HG03135 (cell line): ENCODE measurements at regions not wholly inside any gene's neighbourhood (a gene's known extent, or its start where the extent isn't known, plus 50 kb on each side); places are given as distances from the start of the nearest gene placed in this dataset.
A peak's percentile ranks its signal among the peaks of the same experiment; 100 is the strongest.
"Not testable (repeated sequence)": the region's sequence is repeated elsewhere in the genome, so short reads cannot be mapped to it uniquely, and the experiment has no call there.

Experiments
- ATAC-seq: cut with Tn5 transposase; IDR thresholded peaks from one replicate; pipeline ENCODE4 v1.9.1; 2021; ENCODE audit warnings: mild to moderate bottlenecking, moderate library complexity; ENCODE audit not compliant: unreplicated experiment

DNA sequence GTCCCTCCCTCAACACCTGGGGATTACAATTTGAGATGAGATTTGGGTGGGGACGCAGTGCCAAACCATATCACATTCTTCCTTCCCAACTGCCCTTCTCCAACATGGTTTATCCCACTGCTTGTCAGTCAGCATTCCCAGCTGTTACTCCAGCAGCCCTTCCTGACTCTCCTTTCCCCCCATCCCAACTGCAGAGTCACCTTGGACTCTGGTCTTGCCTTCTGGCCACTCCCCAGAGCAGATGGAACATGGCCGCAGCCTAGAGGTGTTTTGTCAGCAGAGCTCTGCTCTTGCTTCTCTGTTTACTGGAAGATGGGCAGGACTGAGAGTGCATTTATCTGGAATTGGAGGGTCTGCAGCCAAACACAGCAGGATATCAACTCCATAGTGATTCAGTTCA is 51.2 kb upstream of the MEX3C start:
- no peak for ATAC-seq

- ATAC-seq = no peak
Observed at GRCh38 chr18:51250006-51250405, 52.5 kb upstream of the MEX3C start.

- no peak for ATAC-seq
Observed at GRCh38 chr18:51250458-51251024, 53.1 kb upstream of the MEX3C start.

GRCh38 chr18:51251625-51252024 is 54.1 kb upstream of the MEX3C start:
- peak; percentile 98 for ATAC-seq

GRCh38 chr18:51253476-51253875 is 56.0 kb upstream of the MEX3C start:
- ATAC-seq = no peak

GRCh38 chr18:51255693-51256092 is 58.2 kb upstream of the MEX3C start:
- ATAC-seq = no peak

- no peak for ATAC-seq
Observed at GRCh38 chr18:51257150-51257549, 59.7 kb upstream of the MEX3C start.

DNA sequence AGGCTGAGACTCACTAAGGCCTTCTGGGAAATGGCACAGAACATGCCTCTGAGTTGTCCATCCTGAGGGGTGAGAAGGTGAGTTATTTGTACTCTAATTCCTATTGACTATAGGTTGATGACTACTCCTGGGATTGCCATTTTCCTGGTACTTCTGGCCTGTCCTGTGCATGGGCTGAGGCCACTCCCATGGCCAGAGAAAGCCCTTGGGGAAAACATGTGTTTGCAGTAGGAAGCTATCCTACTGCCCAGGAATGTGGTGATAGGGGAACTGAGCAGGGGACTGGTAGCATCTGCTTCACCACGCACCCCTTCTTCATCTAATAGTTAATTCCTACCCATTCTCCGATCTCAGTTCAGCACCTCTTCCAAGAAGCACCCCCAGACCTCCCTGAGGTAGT is 62.6 kb upstream of the MEX3C start:
- ATAC-seq = no peak

GRCh38 chr18:51266077-51266476 is 68.6 kb upstream of the MEX3C start:
- ATAC-seq = not testable (repeated sequence)

GRCh38 chr18:51266773-51267172 is 69.3 kb upstream of the MEX3C start:
- ATAC-seq = no peak

DNA sequence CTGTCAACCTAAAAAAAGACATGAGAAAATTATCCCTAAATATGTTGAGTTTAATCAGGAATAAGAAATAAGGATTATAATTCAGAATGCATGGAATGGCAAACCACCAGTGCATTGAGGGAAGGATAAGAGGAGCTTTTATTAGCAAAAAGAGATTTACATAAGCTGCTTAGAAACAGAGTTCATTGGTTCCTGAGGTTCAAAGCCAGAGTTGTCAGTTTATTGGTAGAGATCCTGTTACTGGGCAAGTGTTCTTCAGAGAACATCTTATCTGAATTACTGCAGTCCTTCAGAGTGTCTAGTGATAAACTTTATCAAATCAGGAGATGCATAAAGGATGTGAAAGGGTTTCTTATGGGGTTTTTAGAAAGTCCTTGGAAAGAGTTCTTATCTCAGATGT is 76.0 kb upstream of the MEX3C start:
- ATAC-seq = no peak

DNA sequence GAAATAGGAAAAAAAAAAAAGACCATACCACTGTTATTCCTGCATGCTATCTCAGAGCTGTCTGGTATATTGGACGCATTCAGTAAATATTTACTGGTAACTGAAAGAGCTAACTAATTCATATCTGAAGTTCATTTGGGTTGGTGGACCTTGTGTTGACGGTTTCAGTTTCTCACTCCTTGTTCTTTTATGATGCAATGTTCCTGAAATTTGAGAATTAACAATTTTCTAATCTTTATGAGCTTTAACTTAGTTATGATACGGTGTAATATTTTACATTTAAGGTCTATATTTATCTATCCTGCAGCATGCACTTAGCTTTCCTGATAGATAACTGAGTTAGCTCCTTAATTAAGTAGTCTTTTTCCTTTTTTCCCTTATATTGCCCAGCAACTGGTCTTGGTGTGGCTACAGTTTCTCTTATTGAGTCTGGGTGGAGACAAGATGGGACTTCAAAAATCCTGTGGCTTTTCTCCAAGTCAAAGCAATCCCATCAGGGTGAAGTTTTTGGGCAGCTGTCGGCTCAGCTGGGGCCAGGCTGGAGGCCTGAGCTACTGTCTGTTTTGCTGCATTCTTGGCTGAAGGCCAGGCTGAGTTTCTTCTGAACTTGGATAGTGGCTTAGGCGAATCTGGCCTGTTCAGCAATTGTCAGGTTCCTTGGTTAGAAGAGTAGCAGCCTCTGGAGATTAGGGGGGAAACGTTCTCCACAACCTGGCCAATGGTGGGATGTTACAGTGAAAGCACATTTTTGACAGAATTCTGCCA is 78.4 kb upstream of the MEX3C start:
- ATAC-seq = no peak

GRCh38 chr18:51278045-51278649 is 80.7 kb upstream of the MEX3C start:
- ATAC-seq = no peak

- ATAC-seq = peak; percentile 84
Observed at GRCh38 chr18:51279367-51279984, 82.0 kb upstream of the MEX3C start.

GRCh38 chr18:51287818-51288508 is 90.5 kb upstream of the MEX3C start:
- no peak for ATAC-seq

GRCh38 chr18:51288582-51288981 is 91.1 kb upstream of the MEX3C start:
- no peak for ATAC-seq

DNA sequence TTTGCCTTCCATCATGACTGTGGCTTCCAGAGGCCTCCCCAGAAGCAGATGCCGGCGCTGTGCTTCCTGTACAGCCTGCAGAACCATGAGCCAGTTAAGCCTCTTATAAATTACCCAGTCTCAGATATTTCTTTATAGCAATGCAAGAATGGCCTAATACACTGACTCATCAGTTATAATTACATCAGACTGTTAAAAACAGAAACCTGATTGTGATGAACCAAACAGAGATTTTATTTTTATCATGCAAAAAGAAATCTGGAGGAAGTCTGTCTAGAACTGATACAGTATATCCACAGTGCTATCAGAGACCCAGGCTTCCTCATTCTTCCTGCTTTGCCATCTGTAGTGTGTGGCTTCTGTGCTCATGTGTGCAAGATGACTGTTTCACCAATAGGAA is 93.4 kb upstream of the MEX3C start:
- no peak for ATAC-seq

GRCh38 chr18:51300912-51301311 is 103.4 kb upstream of the MEX3C start:
- no peak for ATAC-seq

DNA sequence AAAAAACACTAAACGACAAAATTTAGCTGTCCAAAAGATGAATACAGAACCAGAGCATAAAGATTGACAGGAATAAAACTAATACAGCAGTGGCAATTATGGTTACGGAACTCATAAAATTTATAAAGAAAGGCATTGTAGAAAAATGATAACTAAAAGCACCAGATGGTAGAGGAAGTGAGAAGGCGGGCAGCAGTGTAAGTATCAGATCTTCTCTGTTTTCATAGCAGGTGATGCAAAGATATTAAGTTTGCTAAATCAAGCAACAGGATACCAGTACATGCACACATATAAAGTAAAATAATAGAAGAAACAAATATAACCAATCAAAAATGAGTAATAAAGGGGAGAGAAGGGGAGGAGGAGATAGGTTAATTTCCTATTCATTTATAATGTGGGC is 103.9 kb upstream of the MEX3C start:
- ATAC-seq = no peak

DNA sequence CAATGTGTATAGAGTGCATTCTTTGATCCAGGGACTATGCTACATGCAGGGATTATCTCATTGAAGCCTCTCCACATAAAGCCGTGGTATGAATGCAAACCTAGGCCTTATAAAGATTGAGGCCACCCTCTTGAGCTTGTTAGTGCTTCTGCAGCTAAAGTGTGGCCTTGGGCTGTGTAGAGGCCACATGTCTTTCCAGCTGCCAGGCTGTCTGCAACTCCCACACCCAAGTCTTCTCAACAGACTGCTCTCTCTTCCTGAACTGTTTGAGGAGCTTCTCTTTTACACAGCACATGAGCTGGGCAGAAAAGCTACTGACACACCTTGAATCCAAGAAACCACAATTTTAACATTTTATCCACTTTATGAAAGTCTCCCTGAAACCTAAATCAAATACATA is 119.2 kb upstream of the MEX3C start:
- no peak for ATAC-seq

DNA sequence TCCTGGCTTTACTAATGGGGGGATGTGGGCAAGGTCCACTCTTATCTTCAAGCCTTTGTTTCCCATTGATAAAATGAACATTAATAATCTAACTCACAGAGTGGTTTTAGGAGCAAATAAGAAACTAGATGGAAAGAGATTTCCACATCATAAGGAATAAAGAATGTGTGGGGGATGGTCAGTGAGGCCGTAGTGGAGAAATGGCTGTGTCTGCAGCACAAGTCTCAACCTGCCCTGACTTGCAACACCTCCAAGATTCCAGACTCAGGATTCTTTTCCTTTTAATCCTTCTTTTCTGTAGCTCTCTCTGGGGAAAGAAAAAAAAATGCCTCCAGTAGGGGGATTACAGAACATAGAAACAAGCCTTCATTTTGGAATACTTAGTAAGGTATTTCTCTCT is 124.2 kb upstream of the MEX3C start:
- ATAC-seq = no peak
